GM12873 (cell line): ENCODE measurements at regions not wholly inside any gene's neighbourhood (a gene's known extent, or its start where the extent isn't known, plus 50 kb on each side); places are given as distances from the start of the nearest gene placed in this dataset.

Experiments used
- CTCF ChIP-seq: IDR thresholded peaks from 2 replicates; pipeline ENCODE4 v1.5.1; 2012; ENCODE audit warnings: low read depth, mild to moderate bottlenecking, moderate library complexity, low read length, control low read depth; ENCODE audit not compliant: insufficient read depth; ENCODE audit errors: missing control alignments

GRCh38 chr7:71021131-71021530 is 110.8 kb upstream of the GALNT17 start:
- no peak for TF ChIP-seq CTCF

- TF ChIP-seq CTCF, result no peak
Observed at GRCh38 chr7:71026680-71027079, 105.3 kb upstream of the GALNT17 start.

- no peak for TF ChIP-seq CTCF
Observed at GRCh38 chr7:71034243-71034642, 97.7 kb upstream of the GALNT17 start.

- TF ChIP-seq CTCF, result no peak
Observed at GRCh38 chr7:71042591-71042990, 89.4 kb upstream of the GALNT17 start.

GRCh38 chr7:71050492-71050891 is 81.5 kb upstream of the GALNT17 start:
- TF ChIP-seq CTCF, result no peak

GRCh38 chr7:71055504-71055903 is 76.4 kb upstream of the GALNT17 start:
- TF ChIP-seq CTCF, result no peak

GRCh38 chr7:71077743-71078476 is 54.0 kb upstream of the GALNT17 start:
- TF ChIP-seq CTCF, result no peak
